ENCODE measurements at regions not wholly inside any gene's neighbourhood (a gene's known extent, or its start where the extent isn't known, plus 50 kb on each side); places are given as distances from the start of the nearest gene placed in this dataset.

DNA sequence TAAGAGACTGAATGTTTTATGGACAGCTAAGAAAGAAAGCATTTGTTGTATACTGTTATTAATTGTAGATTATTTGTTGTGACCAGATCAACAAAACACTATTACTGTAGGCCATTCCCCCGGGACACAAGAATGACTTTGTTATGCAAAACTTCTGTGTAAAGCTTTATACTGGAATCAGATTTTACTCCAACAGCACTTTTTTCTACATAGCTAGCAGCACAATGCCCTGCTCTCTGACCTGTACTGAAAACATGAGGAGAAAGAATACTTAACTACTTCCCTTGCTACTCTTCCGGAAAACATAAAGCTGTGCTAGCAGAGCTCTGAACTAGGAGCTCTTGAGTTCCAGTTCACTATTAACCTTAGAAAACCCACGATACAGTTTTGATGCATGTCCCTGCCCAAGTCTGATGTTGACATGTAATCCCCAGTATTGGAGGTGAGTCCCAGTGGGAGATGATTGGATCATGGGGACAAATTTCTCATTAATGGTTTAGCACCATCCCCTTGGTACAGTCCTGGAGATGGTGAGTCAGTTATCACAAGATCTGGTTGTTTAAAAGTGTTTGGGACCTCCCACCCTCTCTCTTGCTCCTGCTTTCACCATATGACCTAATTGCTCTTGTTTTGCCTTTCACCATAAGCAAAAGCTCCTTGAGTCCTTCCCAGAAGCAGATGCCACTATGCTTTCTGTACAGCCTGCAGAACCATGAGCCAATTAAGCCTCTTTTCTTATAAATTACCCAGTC lies 601.1 kb upstream of the PIK3C3 start (continued):
- TF ChIP-seq SUZ12 (IDR thresholded peaks at IDR 0.05; ENCODE audit: low read length) (no peak), NANOG (IDR thresholded peaks at IDR 0.05; ENCODE audit: insufficient read depth, low read depth, low read length, poor library complexity, severe bottlenecking) (no peak), SRF (IDR thresholded peaks at IDR 0.05; ENCODE audit: low read depth, low read length) (no peak), FOSL1 (IDR thresholded peaks at IDR 0.05; ENCODE audit: insufficient read depth, low read depth, low read length) (no peak), TAF1 (IDR thresholded peaks at IDR 0.05; ENCODE audit: low read depth, low read length) (no peak)

All from H1 (cell line).